ENCODE measurements at regions not wholly inside any gene's neighbourhood (a gene's known extent, or its start where the extent isn't known, plus 50 kb on each side); places are given as distances from the start of the nearest gene placed in this dataset.

DNA sequence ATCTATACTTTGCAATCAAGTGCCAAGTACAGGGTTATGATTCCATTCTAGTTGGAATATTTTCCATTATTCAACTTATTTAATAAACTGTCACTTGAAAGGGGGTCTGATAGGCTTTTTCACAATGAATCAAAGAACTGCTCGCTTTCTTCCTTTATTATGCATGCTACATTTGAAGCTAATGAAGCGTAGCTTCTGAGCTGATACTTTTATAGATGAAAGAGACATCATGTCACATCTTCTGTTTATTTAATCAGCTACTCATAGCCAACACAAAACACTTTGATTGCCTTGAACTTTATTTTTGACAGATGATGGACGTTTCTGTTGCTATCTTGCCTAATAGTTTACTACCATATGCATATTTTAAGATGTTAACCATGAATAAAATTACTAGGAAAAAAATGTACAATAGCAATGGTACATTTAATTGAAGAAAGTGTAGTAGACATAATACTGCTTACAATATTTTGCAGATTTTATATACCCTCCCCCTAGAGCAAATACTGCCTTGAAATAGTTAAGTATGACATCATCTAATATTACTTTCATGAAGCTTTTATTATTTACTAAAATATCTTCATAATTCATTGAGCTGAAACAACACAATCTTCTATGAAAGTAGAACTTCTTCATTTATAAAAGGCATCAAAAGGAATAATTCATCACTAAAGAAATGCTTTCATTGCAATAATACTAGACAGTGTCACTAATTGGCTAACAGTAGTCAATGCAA lies 529.3 kb upstream of the TYRP1 start:
- TF ChIP-seq, protein P1, sequence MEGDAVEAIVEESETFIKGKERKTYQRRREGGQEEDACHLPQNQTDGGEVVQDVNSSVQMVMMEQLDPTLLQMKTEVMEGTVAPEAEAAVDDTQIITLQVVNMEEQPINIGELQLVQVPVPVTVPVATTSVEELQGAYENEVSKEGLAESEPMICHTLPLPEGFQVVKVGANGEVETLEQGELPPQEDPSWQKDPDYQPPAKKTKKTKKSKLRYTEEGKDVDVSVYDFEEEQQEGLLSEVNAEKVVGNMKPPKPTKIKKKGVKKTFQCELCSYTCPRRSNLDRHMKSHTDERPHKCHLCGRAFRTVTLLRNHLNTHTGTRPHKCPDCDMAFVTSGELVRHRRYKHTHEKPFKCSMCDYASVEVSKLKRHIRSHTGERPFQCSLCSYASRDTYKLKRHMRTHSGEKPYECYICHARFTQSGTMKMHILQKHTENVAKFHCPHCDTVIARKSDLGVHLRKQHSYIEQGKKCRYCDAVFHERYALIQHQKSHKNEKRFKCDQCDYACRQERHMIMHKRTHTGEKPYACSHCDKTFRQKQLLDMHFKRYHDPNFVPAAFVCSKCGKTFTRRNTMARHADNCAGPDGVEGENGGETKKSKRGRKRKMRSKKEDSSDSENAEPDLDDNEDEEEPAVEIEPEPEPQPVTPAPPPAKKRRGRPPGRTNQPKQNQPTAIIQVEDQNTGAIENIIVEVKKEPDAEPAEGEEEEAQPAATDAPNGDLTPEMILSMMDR (IDR thresholded peaks at IDR 0.05 in 4 of 5, conservative IDR thresholded peaks at IDR 0.05 in 1 of 5): no peak
- TF ChIP-seq POLR2A (IDR thresholded peaks at IDR 0.05): no peak
